SK-N-SH (cell line): ENCODE measurements at regions not wholly inside any gene's neighbourhood (a gene's known extent, or its start where the extent isn't known, plus 50 kb on each side); places are given as distances from the start of the nearest gene placed in this dataset.

Experiments
- CTCF ChIA-PET: fragments of 300-600, 350-600 bp; formaldehyde crosslinking; extraction: SDS; loops from one replicate; lab custom pipeline; 2021; lab: Yijun Ruan, JAX
- POLR2A ChIA-PET: fragments of 350-600 bp; sonication (Branson Sonifier 250); formaldehyde crosslinking; extraction: SDS; loops from one replicate; lab custom pipeline; 2020; ENCODE audit warnings: antibody characterized with exemption, inconsistent platforms; lab: Yijun Ruan, JAX
- DNase-seq: peaks from one replicate; pipeline ENCODE4 v3.0.0; 2012
- H2AFZ ChIP-seq: fragments of 200-600 bp; sonication (generic); 2 replicates; pipeline ENCODE4 v1.8.1; 2016; ENCODE audit warnings: antibody characterized with exemption, mild to moderate bottlenecking, low read depth
- H3F3A ChIP-seq: fragments of 200-600 bp; sonication (generic); replicated peaks from 2 replicates; pipeline ENCODE3; 2016; ENCODE audit warnings: antibody characterized with exemption, mild to moderate bottlenecking; ENCODE audit not compliant: insufficient read depth
- H3K27ac ChIP-seq, 2 experiments: fragments of 200-500 bp in 1 of 2; fragments of 200-600 bp in 1 of 2; sonication (Bioruptor generic) in 1 of 2; sonication (generic), shearing (Covaris generic) in 1 of 2; 2 replicates each; pipeline versions ENCODE4 v1.5.1 to v1.6.1; 2014 to 2016; ENCODE audit warnings: low read depth in 2 of 2, inconsistent platforms in 1 of 2, low read length in 1 of 2, mild to moderate bottlenecking in 1 of 2, mixed read lengths in 1 of 2
- H3K27me3 ChIP-seq: fragments of 200-600 bp; sonication (generic), shearing (Covaris generic); 2 replicates; pipeline ENCODE4 v1.6.1; 2016; ENCODE audit warnings: mixed run types; ENCODE audit not compliant: insufficient read depth
- H3K36me3 ChIP-seq, 2 experiments: fragments of 200-500 bp in 1 of 2; fragments of 200-600 bp in 1 of 2; sonication (Bioruptor generic) in 1 of 2; sonication (generic) in 1 of 2; replicated peaks in 1 of 2; 2 replicates each; pipeline versions ENCODE3 to v1.5.1; 2014 to 2016; ENCODE audit warnings: low read length in 1 of 2, mild to moderate bottlenecking in 1 of 2; ENCODE audit not compliant: insufficient read depth in 2 of 2, control insufficient read depth in 1 of 2
- H3K4me1 ChIP-seq, 2 experiments: fragments of 200-500 bp in 1 of 2; fragments of 200-600 bp in 1 of 2; sonication (Bioruptor generic) in 1 of 2; sonication (generic), shearing (Covaris generic) in 1 of 2; 2 replicates each; pipeline versions ENCODE4 v1.5.1 to v1.6.1; 2014 to 2016; ENCODE audit warnings: low read depth in 1 of 2, low read length in 1 of 2, mixed run types in 1 of 2; ENCODE audit not compliant: insufficient read depth in 2 of 2, control insufficient read depth in 1 of 2
- H3K4me2 ChIP-seq: fragments of 200-600 bp; sonication (generic), shearing (Covaris generic); 2 replicates; pipeline ENCODE4 v1.6.1; 2017; ENCODE audit warnings: mixed run types
- H3K4me3 ChIP-seq, 2 experiments: fragments of 200-500 bp in 1 of 2; fragments of 200-600 bp in 1 of 2; sonication (Bioruptor generic) in 1 of 2; sonication (generic), shearing (Covaris generic) in 1 of 2; 2 replicates each; pipeline versions ENCODE4 v1.5.1 to v1.8.1; 2014 to 2016; ENCODE audit warnings: low read depth in 2 of 2, inconsistent platforms in 1 of 2, low read length in 1 of 2, mild to moderate bottlenecking in 1 of 2, mixed read lengths in 1 of 2, moderate library complexity in 1 of 2
- H3K79me2 ChIP-seq: fragments of 200-600 bp; sonication (generic); 2 replicates; pipeline ENCODE4 v1.8.1; 2017; ENCODE audit warnings: mild to moderate bottlenecking; ENCODE audit not compliant: insufficient read depth
- H3K9ac ChIP-seq: fragments of 200-600 bp; sonication (generic); 2 replicates; pipeline ENCODE4 v1.6.1; 2017; ENCODE audit warnings: mixed run types
- H3K9me2 ChIP-seq: fragments of 200-600 bp; sonication (generic); 2 replicates; pipeline ENCODE4 v1.6.1; 2017; ENCODE audit warnings: mixed run types
- H3K9me3 ChIP-seq: fragments of 200-600 bp; sonication (generic); 2 replicates; pipeline ENCODE4 v1.6.1; 2017; ENCODE audit warnings: mixed run types, mild to moderate bottlenecking, moderate library complexity
- H4K20me1 ChIP-seq: fragments of 200-600 bp; sonication (generic); 2 replicates; pipeline ENCODE4 v1.6.1; 2017; ENCODE audit warnings: mild to moderate bottlenecking, mixed run types; ENCODE audit not compliant: insufficient read depth
- FOSL2 ChIP-seq: IDR thresholded peaks from 2 replicates; pipeline ENCODE4 v1.4.0; 2012; ENCODE audit warnings: low read depth, mild to moderate bottlenecking, moderate library complexity, borderline replicate concordance
- FOXJ3 ChIP-seq: sonication (generic); formaldehyde crosslinking; IDR thresholded peaks from 2 replicates; pipeline ENCODE4 v1.5.1; 2020; ENCODE audit warnings: mild to moderate bottlenecking, missing genetic modification reagents
- GABPA ChIP-seq: IDR thresholded peaks from 2 replicates; pipeline ENCODE4 v1.4.0; 2012; ENCODE audit warnings: low read depth, mild to moderate bottlenecking
- GATA2 ChIP-seq: sonication (generic); formaldehyde crosslinking; IDR thresholded peaks from 2 replicates; pipeline ENCODE4 v1.5.0; 2020; ENCODE audit warnings: mild to moderate bottlenecking, missing genetic modification reagents
- MXI1 ChIP-seq: IDR thresholded peaks from 2 replicates; pipeline ENCODE4 v1.6.1; 2012; ENCODE audit warnings: mild to moderate bottlenecking, low read depth, low read length, improper control_type of control experiment
- RFX5 ChIP-seq: IDR thresholded peaks from 2 replicates; pipeline ENCODE4 v1.6.1; 2012; ENCODE audit warnings: mild to moderate bottlenecking, improper control_type of control experiment, low read length
- RXRA ChIP-seq: IDR thresholded peaks from 2 replicates; pipeline ENCODE4 v1.4.0; 2012; ENCODE audit warnings: low read depth, mild to moderate bottlenecking, borderline replicate concordance
- SMC3 ChIP-seq: IDR thresholded peaks from 2 replicates; pipeline ENCODE4 v1.6.1; 2012; ENCODE audit warnings: low read depth, low read length, improper control_type of control experiment
- TAF1 ChIP-seq: IDR thresholded peaks from 2 replicates; pipeline ENCODE4 v1.6.1; 2012; ENCODE audit warnings: low read depth, mild to moderate bottlenecking, low read length, moderate library complexity, borderline replicate concordance
- YY1 ChIP-seq: IDR thresholded peaks from 2 replicates; pipeline ENCODE4 v1.4.0; 2012; ENCODE audit warnings: low read depth, mild to moderate bottlenecking
- WGBS: methylation state at CpG from one replicate; pipeline ENCODE4 v1.1.6; 2017; ENCODE audit warnings: low lambda C conversion rate; 5-methylcytosine and 5-hydroxymethylcytosine counted together
- TF ChIP-seq, protein P1 (sequence below): IDR thresholded peaks from 2 replicates; pipeline ENCODE4 v1.4.0; 2012; ENCODE audit warnings: low read depth, borderline replicate concordance
- TF ChIP-seq, protein P2 (sequence below): IDR thresholded peaks from 2 replicates; pipeline ENCODE4; 2012

DNA sequence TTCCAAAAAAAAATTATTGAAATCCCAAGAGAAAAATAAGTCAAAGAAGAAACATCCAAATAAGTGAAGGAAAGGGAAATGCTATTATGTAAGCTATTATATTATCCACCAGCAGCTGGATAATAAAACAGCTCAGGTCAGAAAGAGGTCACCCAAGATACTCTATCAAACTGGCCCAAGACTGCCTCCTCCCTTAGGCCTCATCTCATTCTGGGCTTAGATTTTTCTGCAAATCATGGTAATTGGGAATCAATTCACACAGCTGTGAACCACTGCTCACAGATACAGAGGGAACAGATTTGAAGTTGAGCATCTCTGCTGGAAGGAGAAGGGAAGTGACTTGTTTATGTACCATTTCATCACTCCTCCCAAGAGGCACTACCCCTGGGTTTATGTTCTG lies 294.6 kb upstream of the DPPA4 start:
- TF ChIP-seq FOXJ3 = no peak
- TF ChIP-seq, protein P1, sequence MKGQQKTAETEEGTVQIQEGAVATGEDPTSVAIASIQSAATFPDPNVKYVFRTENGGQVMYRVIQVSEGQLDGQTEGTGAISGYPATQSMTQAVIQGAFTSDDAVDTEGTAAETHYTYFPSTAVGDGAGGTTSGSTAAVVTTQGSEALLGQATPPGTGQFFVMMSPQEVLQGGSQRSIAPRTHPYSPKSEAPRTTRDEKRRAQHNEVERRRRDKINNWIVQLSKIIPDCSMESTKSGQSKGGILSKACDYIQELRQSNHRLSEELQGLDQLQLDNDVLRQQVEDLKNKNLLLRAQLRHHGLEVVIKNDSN = no peak
- TF ChIP-seq YY1 = no peak
- TF ChIP-seq RFX5 = no peak
- no peak for TF ChIP-seq GABPA
- TF ChIP-seq RXRA = no peak
- TF ChIP-seq TAF1 = no peak
- TF ChIP-seq MXI1 = no peak
- no peak for TF ChIP-seq GATA2 (CRISPR knock-in tag)
- no peak for TF ChIP-seq SMC3
- no peak for TF ChIP-seq FOSL2
- TF ChIP-seq, protein P2, sequence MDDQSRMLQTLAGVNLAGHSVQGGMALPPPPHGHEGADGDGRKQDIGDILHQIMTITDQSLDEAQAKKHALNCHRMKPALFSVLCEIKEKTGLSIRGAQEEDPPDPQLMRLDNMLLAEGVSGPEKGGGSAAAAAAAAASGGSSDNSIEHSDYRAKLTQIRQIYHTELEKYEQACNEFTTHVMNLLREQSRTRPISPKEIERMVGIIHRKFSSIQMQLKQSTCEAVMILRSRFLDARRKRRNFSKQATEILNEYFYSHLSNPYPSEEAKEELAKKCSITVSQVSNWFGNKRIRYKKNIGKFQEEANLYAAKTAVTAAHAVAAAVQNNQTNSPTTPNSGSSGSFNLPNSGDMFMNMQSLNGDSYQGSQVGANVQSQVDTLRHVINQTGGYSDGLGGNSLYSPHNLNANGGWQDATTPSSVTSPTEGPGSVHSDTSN = no peak
- CTCF ChIA-PET = interaction anchor here (1.0 to 1.2 kb wide), 2 partner anchors 21 to 48 kb away, joined by 3 read pairs; no protein-coding TSS in a partner anchor
- Histone ChIP-seq H3K9ac (no peak overlapping the region), H3K27ac (no peak overlapping the region), H3K4me3 (no peak overlapping the region), H3K9me3 (no peaks in the 10 kb centered on the region), H3K4me2 (no peak overlapping the region), H2AFZ (no peak overlapping the region), H3K36me3 (no peaks in the 10 kb centered on the region), H3K79me2 (no peaks in the 10 kb centered on the region), H3F3A (no peaks in the 10 kb centered on the region), H4K20me1 (no peaks in the 10 kb centered on the region), H3K9me2 (no peaks in the 10 kb centered on the region), H3K4me1 (peaks cover 0 to 3% of the 10 kb centered on the region in 2 experiments; a peak in 1 of 4 replicates), H3K27me3 (no peaks in the 10 kb centered on the region)
- POLR2A ChIA-PET = no interaction called here
- no peak for DNase-seq

DNA sequence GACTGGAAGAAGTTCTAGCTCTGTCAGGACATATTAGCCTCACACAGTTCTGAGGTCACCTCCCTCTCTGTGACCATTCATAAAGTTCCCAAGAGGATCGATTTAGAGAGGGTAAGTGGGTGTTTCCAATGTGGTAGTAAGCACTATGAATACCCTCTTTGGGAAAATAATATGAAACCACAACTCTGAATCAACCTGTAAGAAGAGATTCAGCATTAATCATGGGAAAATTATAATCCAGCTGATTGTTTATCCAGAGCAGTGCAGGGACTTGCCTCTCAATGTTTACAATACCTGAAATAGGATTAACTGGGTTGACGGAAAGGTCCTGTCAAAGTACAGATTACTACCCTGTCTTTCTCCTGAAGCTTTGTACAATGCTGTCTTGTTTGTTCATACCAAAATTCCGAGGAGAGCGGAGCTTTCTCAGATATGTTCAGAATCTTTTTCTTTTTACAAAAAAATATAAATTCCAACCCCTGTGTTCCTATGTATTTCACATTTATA lies 302.9 kb upstream of the DPPA4 start:
- no peaks in the 10 kb centered on the region for H3K79me2 ChIP-seq
- H3K27ac ChIP-seq = no peak overlapping the region
- 67% methylated on average over 4 of the region's 4 CpGs for WGBS
- no peaks in the 10 kb centered on the region for H3K9me2 ChIP-seq
- CTCF ChIA-PET = interaction anchor here (0.6 kb wide), 1 partner anchor 245 kb away, joined by 3 read pairs; no protein-coding TSS in a partner anchor
- no peak overlapping the region for H2AFZ ChIP-seq
- no peaks in the 10 kb centered on the region for H3K9me3 ChIP-seq
- no peak for TF ChIP-seq SMC3
- TF ChIP-seq, protein P2 = 0 out of 2 replicates have a peak, but pooled peaks have one; percentile 18
- TF ChIP-seq, all 33 proteins: peak for 1
- H3K4me2 ChIP-seq = no peak overlapping the region
- H3K4me3 ChIP-seq = no peak overlapping the region
- DNase-seq = no peak
- POLR2A ChIA-PET = no interaction called here
- peaks cover 2 to 3% of the 10 kb centered on the region in 2 experiments; a peak in 1 of 4 replicates for H3K4me1 ChIP-seq
- no peaks in the 10 kb centered on the region for H3K36me3 ChIP-seq
- no peak overlapping the region for H3K9ac ChIP-seq
- no peaks in the 10 kb centered on the region for H3K27me3 ChIP-seq
- H4K20me1 ChIP-seq = no peaks in the 10 kb centered on the region
- peaks cover 8% of the 10 kb centered on the region for H3F3A ChIP-seq
